ENCODE measurements at regions not wholly inside any gene's neighbourhood (a gene's known extent, or its start where the extent isn't known, plus 50 kb on each side); places are given as distances from the start of the nearest gene placed in this dataset.

- no peak for TF ChIP-seq ZNF592 (IDR thresholded peaks at IDR 0.05)
- TF ChIP-seq ZNF740 (CRISPR knock-in tag; IDR thresholded peaks at IDR 0.05), result no peak
- TF ChIP-seq ZNF740 (tag; IDR thresholded peaks at IDR 0.05), result no peak
- no peak for TF ChIP-seq ZNF184 (CRISPR knock-in tag; IDR thresholded peaks at IDR 0.05)
- TF ChIP-seq HEY1 (CRISPR knock-in tag; IDR thresholded peaks at IDR 0.05; ENCODE audit: borderline replicate concordance), result no peak
- no peak for TF ChIP-seq NR2C2 (CRISPR knock-in tag; IDR thresholded peaks at IDR 0.05)
- no peak for TF ChIP-seq NR2C2 (tag; IDR thresholded peaks at IDR 0.05)
Observed at GRCh38 chr15:20665653-20666052, 124.1 kb upstream of the GOLGA6L6 start (continued).
